ENCODE measurements at regions not wholly inside any gene's neighbourhood (a gene's known extent, or its start where the extent isn't known, plus 50 kb on each side); places are given as distances from the start of the nearest gene placed in this dataset.

GRCh38 chr12:126204326-126204725 is 1139.1 kb downstream of the AACS start:
- ChIA-PET POLR2A (no interaction called here), CTCF (no interaction called here)
- no peak overlapping the region for H3K4me3 ChIP-seq (ENCODE audit: low read depth, low read length)
- no peak for DNase-seq (ENCODE audit: low read depth, low spot score)
- no peak for TF ChIP-seq CTCF (IDR thresholded peaks at IDR 0.05; ENCODE audit: insufficient read depth, low read length, missing control alignments)

- H3K4me3 ChIP-seq (ENCODE audit: low read depth, low read length), result no peak overlapping the region
- DNase-seq (ENCODE audit: low read depth, low spot score), result no peak
- ChIA-PET POLR2A (no interaction called here), CTCF (no interaction called here)
- no peak for TF ChIP-seq CTCF (IDR thresholded peaks at IDR 0.05; ENCODE audit: insufficient read depth, low read length, missing control alignments)
Observed at GRCh38 chr12:126210026-126210425, 1144.8 kb downstream of the AACS start.

GRCh38 chr12:126210448-126210847 is 1145.2 kb downstream of the AACS start:
- TF ChIP-seq CTCF (IDR thresholded peaks at IDR 0.05; ENCODE audit: insufficient read depth, low read length, missing control alignments), result no peak
- POLR2A ChIA-PET, result no interaction called here
- DNase-seq (ENCODE audit: low read depth, low spot score), result no peak
- CTCF ChIA-PET, result no interaction called here
- H3K4me3 ChIP-seq (ENCODE audit: low read depth, low read length), result no peak overlapping the region

- no peak overlapping the region for H3K4me3 ChIP-seq (ENCODE audit: low read depth, low read length)
- no peak for DNase-seq (ENCODE audit: low read depth, low spot score)
- ChIA-PET CTCF (no interaction called here), POLR2A (no interaction called here)
- TF ChIP-seq CTCF (IDR thresholded peaks at IDR 0.05; ENCODE audit: insufficient read depth, low read length, missing control alignments), result no peak
Observed at GRCh38 chr12:126212824-126213223, 1147.6 kb downstream of the AACS start.

GRCh38 chr12:126218697-126219096 is 1153.5 kb downstream of the AACS start:
- ChIA-PET POLR2A (no interaction called here), CTCF (no interaction called here)
- TF ChIP-seq CTCF (IDR thresholded peaks at IDR 0.05; ENCODE audit: insufficient read depth, low read length, missing control alignments), result no peak
- DNase-seq (ENCODE audit: low read depth, low spot score), result no peak
- no peak overlapping the region for H3K4me3 ChIP-seq (ENCODE audit: low read depth, low read length)

- ChIA-PET CTCF (no interaction called here), POLR2A (no interaction called here)
Observed at GRCh38 chr12:126219139-126219538, 1153.9 kb downstream of the AACS start.

More at GRCh38 chr12:126219139-126219538, 1153.9 kb downstream of the AACS start:
- H3K4me3 ChIP-seq (ENCODE audit: low read depth, low read length), result no peak overlapping the region
- TF ChIP-seq CTCF (IDR thresholded peaks at IDR 0.05; ENCODE audit: insufficient read depth, low read length, missing control alignments), result no peak
- DNase-seq (ENCODE audit: low read depth, low spot score), result no peak
